ENCODE measurements at regions not wholly inside any gene's neighbourhood (a gene's known extent, or its start where the extent isn't known, plus 50 kb on each side); places are given as distances from the start of the nearest gene placed in this dataset.

- Histone ChIP-seq H3K14ac (ENCODE audit: insufficient read length) (no peak overlapping the region), H3K4ac (replicated peaks; ENCODE audit: insufficient read length, low read depth, low read length) (no peak overlapping the region), H3K56ac (replicated peaks; ENCODE audit: insufficient read length, low read depth, low read length) (no peak overlapping the region), H3K79me2 (ENCODE audit: control insufficient read depth in 1 of 2, insufficient read depth in 2 of 2, low read length in 2 of 2) (no peaks in the 10 kb centered on the region), H3K23me2 (ENCODE audit: low read depth, low read length) (no peaks in the 10 kb centered on the region), H3K9ac (replicated peaks in 1 of 4; ENCODE audit: extremely low read depth in 1 of 4, low read depth in 3 of 4, low read length in 3 of 4) (no peak overlapping the region), H4K8ac (ENCODE audit: extremely low read depth, insufficient read depth, low read length) (no peak overlapping the region), H3K36me3 (ENCODE audit: control insufficient read depth in 2 of 4, insufficient read depth in 4 of 4, low read length in 3 of 4) (no peaks in the 10 kb centered on the region), H3K4me1 (replicated peaks in 1 of 4; ENCODE audit: control insufficient read depth in 3 of 4, insufficient read depth in 4 of 4, low read length in 3 of 4) (no peaks in the 10 kb centered on the region), H2BK12ac (ENCODE audit: low read depth, low read length) (no peak overlapping the region), H3K27me3 (replicated peaks in 1 of 4; ENCODE audit: control insufficient read depth in 3 of 4, extremely low read depth in 1 of 4, insufficient read depth in 3 of 4, low read length in 3 of 4) (no peaks in the 10 kb centered on the region), H2AK5ac (ENCODE audit: low read depth, low read length) (no peak overlapping the region), H4K20me1 (replicated peaks in 1 of 2; ENCODE audit: control insufficient read depth in 1 of 2, insufficient read depth in 2 of 2, low read length in 2 of 2) (no peaks in the 10 kb centered on the region), H4K91ac (replicated peaks; ENCODE audit: insufficient read length, low read length) (no peak overlapping the region), H3K9me3 (ENCODE audit: insufficient read depth in 2 of 2, low read depth in 1 of 2, low read length in 1 of 2) (no peaks in the 10 kb centered on the region), H3K23ac (ENCODE audit: insufficient read length) (no peak overlapping the region), H2AFZ (ENCODE audit: low read length) (0 out of 2 replicates have a peak overlapping the region, but pooled peaks have one; percentile 67), H3K27ac (ENCODE audit: low read depth, low read length) (no peak overlapping the region), H2BK15ac (ENCODE audit: low read length) (no peak overlapping the region), H2BK20ac (ENCODE audit: low read length) (no peak overlapping the region), H3K4me2 (ENCODE audit: insufficient read depth in 1 of 2, low read depth in 2 of 2, low read length in 2 of 2) (no peak overlapping the region), H4K5ac (ENCODE audit: insufficient read length, low read depth, low read length) (no peak overlapping the region), H3K79me1 (ENCODE audit: low read depth, low read length) (no peaks in the 10 kb centered on the region), H2BK5ac (ENCODE audit: low read depth, low read length) (no peak overlapping the region), H3K4me3 (ENCODE audit: extremely low read depth in 1 of 4, insufficient read depth in 2 of 4, low read depth in 3 of 4, low read length in 4 of 4) (no peak overlapping the region), H3K18ac (ENCODE audit: extremely low read depth, low read length) (no peak overlapping the region), H2BK120ac (replicated peaks; ENCODE audit: low read depth, low read length) (no peak overlapping the region)
- 74% methylated on average over 3 of the region's 3 CpGs; no CpG with 5 or more reads in 1 of the 2 experiments for WGBS, 2 experiments (ENCODE audit: extremely low coverage in 1 of 2, insufficient coverage in 1 of 2, insufficient read length in 1 of 2, insufficient replicate concordance in 2 of 2, low coverage in 1 of 2, low lambda C conversion rate in 2 of 2, missing lambda C conversion rate in 1 of 2)
- CTCF ChIA-PET (ENCODE audit: partially characterized antibody) = interaction anchor here (0.7 to 1.2 kb wide), 3 partner anchors 13 to 94 kb away, joined by 3 read pairs; no protein-coding TSS in a partner anchor
- no peak for TF ChIP-seq SIX5 (IDR thresholded peaks at IDR 0.05; ENCODE audit: low read depth, low read length)
- TF ChIP-seq JUN (IDR thresholded peaks at IDR 0.05; ENCODE audit: low read depth, low read length) = no peak
- TF ChIP-seq GTF2F1 (IDR thresholded peaks at IDR 0.05; ENCODE audit: borderline replicate concordance, low read depth, low read length) = no peak
- no peak for TF ChIP-seq ATF2 (IDR thresholded peaks at IDR 0.05; ENCODE audit: low read length)
- no peak for TF ChIP-seq SIN3A (conservative IDR thresholded peaks at IDR 0.05 in 1 of 2, IDR thresholded peaks at IDR 0.05 in 1 of 2; ENCODE audit: low read depth in 1 of 2, low read length in 2 of 2)
- no peak for TF ChIP-seq EZH2 (IDR thresholded peaks at IDR 0.05; ENCODE audit: low read depth, low read length, severe bottlenecking)
- TF ChIP-seq TCF12 (IDR thresholded peaks at IDR 0.05; ENCODE audit: low read depth, low read length) = no peak
- POLR2A ChIA-PET (ENCODE audit: partially characterized antibody) = no interaction called here
- DNase-seq (ENCODE audit: low read depth in 1 of 2, low spot score in 2 of 2) = no peak
- no peak for FAIRE-seq
These were observed 981.9 kb upstream of the ADGRL4 start for GRCh38 chr1:79988401-79988800.

Measured in H1 (cell line).